ENCODE measurements at regions not wholly inside any gene's neighbourhood (a gene's known extent, or its start where the extent isn't known, plus 50 kb on each side); places are given as distances from the start of the nearest gene placed in this dataset.
A peak's percentile ranks its signal among the peaks of the same experiment; 100 is the strongest.

DNA sequence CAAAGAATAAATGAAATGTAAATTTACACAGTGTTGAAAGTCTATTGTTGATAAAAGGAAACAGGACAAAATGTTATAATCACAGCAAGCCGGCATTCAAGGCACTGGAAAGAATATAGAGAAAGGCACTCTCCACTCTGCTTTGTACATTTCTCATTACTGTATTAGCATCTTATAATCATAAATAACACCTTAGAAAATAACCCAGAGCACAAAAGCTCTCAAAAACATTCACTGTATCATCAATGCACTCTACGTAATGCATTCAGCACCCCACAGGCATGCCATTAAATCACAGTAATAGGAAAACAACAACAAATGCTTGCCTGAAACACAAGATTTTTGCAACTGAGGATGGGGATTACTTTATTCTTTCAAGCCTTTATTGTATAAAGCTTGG is 75.3 kb upstream of the TRPC3 start:
- no peak for DNase-seq

DNA sequence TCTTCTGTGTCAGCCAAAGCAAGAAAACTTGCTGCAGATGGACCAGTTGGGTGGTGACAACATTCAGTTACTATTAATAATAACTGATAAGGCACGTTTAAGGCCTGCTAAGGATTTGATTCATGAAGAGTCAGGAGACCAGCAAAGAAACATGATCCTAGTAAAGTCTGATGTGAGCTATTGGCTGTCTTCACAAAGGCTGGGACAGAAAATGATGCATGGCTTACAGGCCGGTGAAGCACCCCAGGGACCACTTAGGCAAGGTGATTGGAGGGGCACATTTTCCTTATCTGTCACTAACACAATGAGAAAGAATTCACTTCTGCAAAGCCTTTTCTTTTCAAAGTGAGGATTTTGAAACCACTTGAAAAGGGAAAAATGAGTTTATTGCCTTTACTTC is 65.4 kb upstream of the TRPC3 start:
- DNase-seq: no peak

DNA sequence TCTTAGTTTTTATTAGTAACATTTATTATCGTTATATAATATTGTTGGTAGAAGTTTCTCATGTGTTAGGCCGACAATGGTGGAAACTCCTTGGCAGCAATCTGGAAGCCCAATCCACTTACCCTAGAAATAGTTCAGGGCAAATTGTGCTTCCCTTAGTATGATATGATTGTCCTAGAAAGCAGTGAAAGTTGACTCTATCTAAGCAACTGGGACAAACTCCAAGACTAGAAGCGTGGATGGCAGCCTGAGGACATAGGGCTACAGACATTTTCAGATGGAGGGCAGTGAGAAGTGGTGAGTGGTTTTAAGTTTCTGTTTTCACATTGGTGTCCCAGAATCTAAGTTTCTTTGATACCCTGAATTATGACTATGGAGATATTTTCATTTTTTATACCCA is 63.3 kb upstream of the TRPC3 start:
- DNase-seq: no peak

DNA sequence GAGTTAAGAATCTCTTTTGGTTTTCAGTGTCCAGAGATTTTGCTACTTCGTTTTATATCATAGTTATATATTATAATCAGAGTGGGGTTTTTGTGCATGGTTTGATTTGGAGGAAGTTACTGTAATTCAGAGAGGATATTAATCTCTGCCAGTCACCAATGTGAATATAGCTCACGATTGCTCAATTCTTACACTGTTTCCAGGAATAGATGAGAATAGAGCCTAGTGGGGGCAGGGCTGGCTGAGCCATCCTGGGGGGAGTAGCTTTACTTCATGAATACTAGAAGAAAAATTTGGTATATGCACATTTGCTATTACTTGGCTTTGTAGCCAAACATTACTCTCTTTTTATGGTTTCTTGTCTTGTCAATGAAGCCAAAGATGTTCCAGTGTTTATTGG is 60.9 kb upstream of the TRPC3 start:
- no peak for DNase-seq

DNA sequence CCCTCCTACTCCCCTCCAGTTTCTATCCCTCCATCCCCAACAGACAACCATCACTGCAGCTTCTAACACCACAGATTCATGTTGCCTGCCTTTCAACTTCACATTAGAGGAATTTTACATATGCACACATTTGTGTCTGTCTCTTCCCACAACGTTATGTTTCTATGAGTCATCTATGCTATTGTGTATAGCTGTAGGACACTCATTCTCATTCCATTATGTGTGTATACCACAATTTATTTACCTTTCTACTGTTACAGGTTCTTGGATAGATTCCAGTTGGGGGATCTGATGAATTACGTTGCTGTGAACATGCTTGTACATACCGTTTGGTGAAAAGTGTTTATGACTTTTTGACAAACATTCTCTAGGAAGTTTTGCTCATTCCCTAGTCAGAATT is 58.8 kb upstream of the TRPC3 start:
- no peak for DNase-seq

- no peak for DNase-seq
Observed at GRCh38 chr4:122009524-122009923, 57.7 kb upstream of the TRPC3 start.

GRCh38 chr4:122007016-122007415 is 55.2 kb upstream of the TRPC3 start:
- DNase-seq: no peak

DNA sequence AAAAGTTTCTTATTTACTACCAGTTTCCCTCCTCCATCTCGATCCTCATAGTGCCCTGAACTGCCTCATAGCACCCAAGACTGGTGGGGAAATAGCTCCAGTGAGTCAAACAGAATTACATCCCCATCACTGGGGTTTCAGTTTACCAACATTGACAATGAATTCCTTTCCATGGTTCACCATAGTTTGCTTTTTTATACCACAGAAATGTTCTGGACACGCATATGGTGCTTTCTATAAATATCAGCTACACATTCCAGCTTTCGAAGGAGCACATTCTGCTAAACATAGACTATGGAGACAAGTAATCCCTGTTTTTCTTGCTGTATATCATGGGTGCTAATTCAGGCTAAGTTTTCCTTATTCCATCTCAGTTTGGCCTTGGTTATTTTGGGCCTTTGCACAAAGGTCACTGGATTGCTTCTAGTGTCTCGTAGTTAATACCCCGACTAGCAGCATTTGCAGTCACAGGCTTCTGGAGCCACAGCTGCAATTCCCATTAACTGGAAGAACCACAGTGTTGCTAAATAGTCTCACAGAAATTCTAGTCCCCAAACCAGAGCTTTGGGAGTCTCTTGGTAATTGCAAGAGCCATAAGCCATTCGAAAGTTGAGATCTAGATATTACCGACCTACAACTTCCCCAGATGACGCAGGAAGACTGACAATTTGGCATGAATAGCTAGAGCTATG is 53.4 kb upstream of the TRPC3 start:
- no peak for DNase-seq

DNA sequence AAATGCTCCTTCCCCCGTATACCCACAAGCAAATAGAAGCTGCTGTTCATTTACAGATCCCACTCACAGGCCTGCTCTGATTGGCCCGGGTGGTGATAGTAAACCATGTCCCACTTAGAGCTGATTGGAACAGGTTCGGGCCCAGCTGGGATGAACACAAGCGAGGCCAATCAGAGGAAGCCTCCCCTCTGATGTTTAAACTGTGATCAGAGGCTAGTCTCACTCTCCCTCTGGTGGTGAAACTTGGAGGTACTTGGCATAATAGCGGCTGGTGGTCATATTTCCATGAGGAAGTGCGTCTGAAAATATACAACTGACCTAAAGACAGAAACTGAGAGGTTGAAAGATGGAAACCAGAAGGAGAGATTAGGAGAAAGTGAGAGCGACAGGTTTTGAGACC is 51.5 kb upstream of the TRPC3 start:
- DNase-seq: peak; percentile 37
